H9 (cell line): ENCODE measurements at regions not wholly inside any gene's neighbourhood (a gene's known extent, or its start where the extent isn't known, plus 50 kb on each side); places are given as distances from the start of the nearest gene placed in this dataset.

ENCODE experiments used
- DNase-seq: peaks from one replicate; pipeline ENCODE4 v3.0.0-alpha.2; 2017
- H2AFZ ChIP-seq: one replicate; pipeline ENCODE4 v1.6.1; 2013; ENCODE audit warnings: mild to moderate bottlenecking, low read length, control low read depth, moderate library complexity
- H2AK5ac ChIP-seq: 2 replicates; pipeline ENCODE4 v1.6.1; 2013; ENCODE audit warnings: low read length, control low read depth, mixed read lengths; ENCODE audit not compliant: insufficient read length
- H2BK120ac ChIP-seq: one replicate; pipeline ENCODE4 v1.6.1; 2013; ENCODE audit warnings: low read depth, mild to moderate bottlenecking, low read length, control low read depth, inconsistent platforms; ENCODE audit not compliant: poor library complexity, severe bottlenecking
- H2BK12ac ChIP-seq: 2 replicates; pipeline ENCODE4 v1.6.1; 2013; ENCODE audit warnings: low read length, control low read depth, mixed read lengths, low read depth; ENCODE audit not compliant: insufficient read length
- H2BK15ac ChIP-seq: 2 replicates; pipeline ENCODE4 v1.6.1; 2013; ENCODE audit warnings: low read depth, low read length, control low read depth
- H2BK20ac ChIP-seq: one replicate; pipeline ENCODE4 v1.6.1; 2013; ENCODE audit warnings: low read depth, mild to moderate bottlenecking, low read length, control low read depth, inconsistent platforms; ENCODE audit not compliant: poor library complexity, severe bottlenecking
- H2BK5ac ChIP-seq: 2 replicates; pipeline ENCODE4 v1.6.1; 2013; ENCODE audit warnings: low read length, control low read depth, mixed read lengths; ENCODE audit not compliant: insufficient read length
- H3K14ac ChIP-seq: 2 replicates; pipeline ENCODE4 v1.6.1; 2013; ENCODE audit warnings: low read length, control low read depth; ENCODE audit not compliant: insufficient read depth
- H3K18ac ChIP-seq: 2 replicates; pipeline ENCODE4 v1.6.1; 2013; ENCODE audit warnings: low read depth, mild to moderate bottlenecking, mixed read lengths, low read length, control low read depth; ENCODE audit not compliant: insufficient read length
- H3K23ac ChIP-seq: 2 replicates; pipeline ENCODE4 v1.6.1; 2013; ENCODE audit warnings: low read length, control low read depth, mixed read lengths, low read depth; ENCODE audit not compliant: insufficient read length
- H3K23me2 ChIP-seq: 2 replicates; pipeline ENCODE4 v1.6.1; 2013; ENCODE audit warnings: low read depth, mild to moderate bottlenecking, mixed read lengths, low read length, control low read depth; ENCODE audit not compliant: insufficient read length, poor library complexity, severe bottlenecking
- H3K27ac ChIP-seq: 2 replicates; pipeline ENCODE4 v1.5.1; 2013; ENCODE audit warnings: low read length, control low read depth, mixed read lengths, low read depth; ENCODE audit not compliant: insufficient read length
- H3K27me3 ChIP-seq: 2 replicates; pipeline ENCODE4 v1.6.1; 2013; ENCODE audit warnings: low read length, control low read depth, inconsistent platforms; ENCODE audit not compliant: insufficient read depth
- H3K4ac ChIP-seq: 2 replicates; pipeline ENCODE4 v1.6.1; 2013; ENCODE audit warnings: low read depth, mild to moderate bottlenecking, control low read depth, inconsistent platforms, low read length, moderate library complexity
- H3K4me1 ChIP-seq: 2 replicates; pipeline ENCODE4 v1.6.1; 2013; ENCODE audit warnings: low read length, control low read depth, inconsistent platforms; ENCODE audit not compliant: insufficient read depth
- H3K4me2 ChIP-seq: 2 replicates; pipeline ENCODE4 v1.6.1; 2013; ENCODE audit warnings: low read length, control low read depth, mixed read lengths; ENCODE audit not compliant: insufficient read length, insufficient read depth
- H3K56ac ChIP-seq: 2 replicates; pipeline ENCODE4 v1.6.1; 2013; ENCODE audit warnings: low read depth, mild to moderate bottlenecking, mixed read lengths, low read length, control low read depth; ENCODE audit not compliant: insufficient read length
- H3K79me1 ChIP-seq: 2 replicates; pipeline ENCODE4 v1.6.1; 2013; ENCODE audit warnings: low read depth, mild to moderate bottlenecking, moderate library complexity, low read length, control low read depth, inconsistent platforms; ENCODE audit not compliant: insufficient read depth, poor library complexity, severe bottlenecking
- H3K79me2 ChIP-seq: 2 replicates; pipeline ENCODE4 v1.6.1; 2013; ENCODE audit warnings: low read length, control low read depth, inconsistent platforms; ENCODE audit not compliant: insufficient read depth
- H3K9ac ChIP-seq: 2 replicates; pipeline ENCODE4 v1.6.1; 2013; ENCODE audit warnings: low read length, control low read depth, mixed read lengths; ENCODE audit not compliant: insufficient read length; ENCODE audit errors: extremely low read depth
- H3K9me3 ChIP-seq: one replicate; pipeline ENCODE4 v1.6.1; 2013; ENCODE audit warnings: low read depth, low read length, inconsistent platforms; ENCODE audit not compliant: control insufficient read depth
- H3T11ph ChIP-seq: one replicate; pipeline ENCODE4 v1.6.1; 2013; ENCODE audit warnings: mild to moderate bottlenecking, low read length, control low read depth, inconsistent platforms
- H4K20me1 ChIP-seq: one replicate; pipeline ENCODE4 v1.6.1; 2013; ENCODE audit not compliant: control insufficient read depth, insufficient read length, insufficient read depth
- H4K5ac ChIP-seq: 2 replicates; pipeline ENCODE4 v1.6.1; 2013; ENCODE audit warnings: low read depth, mild to moderate bottlenecking, mixed read lengths, low read length, control low read depth; ENCODE audit not compliant: insufficient read length
- H4K8ac ChIP-seq: replicated peaks from 2 replicates; pipeline ENCODE4 v1.6.1; 2013; ENCODE audit warnings: low read length, control low read depth, mixed read lengths, low read depth; ENCODE audit not compliant: insufficient read length
- H4K91ac ChIP-seq: 2 replicates; pipeline ENCODE4 v1.6.1; 2013; ENCODE audit warnings: low read depth, mild to moderate bottlenecking, moderate library complexity, mixed read lengths, low read length, control low read depth; ENCODE audit not compliant: insufficient read length
- H3K27ac Mint-ChIP-seq, 3 experiments: 2 replicates in 2 of 3; 3 replicates in 1 of 3; pipeline ENCODE4 v1.8.0; 2020 to 2021; ENCODE audit warnings: mixed read lengths in 3 of 3, mild to moderate bottlenecking in 1 of 3, moderate library complexity in 1 of 3
- H3K27me3 Mint-ChIP-seq: 2 replicates; pipeline ENCODE4 v1.8.0; 2021; ENCODE audit warnings: low read depth, mild to moderate bottlenecking, moderate library complexity, mixed read lengths
- H3K36me3 Mint-ChIP-seq, 3 experiments: 2 replicates in 2 of 3; 3 replicates in 1 of 3; pipeline ENCODE4 v1.8.0; 2020 to 2021; ENCODE audit warnings: low read depth in 3 of 3, mixed read lengths in 3 of 3; ENCODE audit not compliant: insufficient read depth in 1 of 3
- H3K4me1 Mint-ChIP-seq, 2 experiments: 2 replicates each; pipeline ENCODE4 v1.8.0; 2020; ENCODE audit warnings: mixed read lengths in 2 of 2
- H3K4me3 Mint-ChIP-seq, 2 experiments: 2 replicates in 1 of 2; 3 replicates in 1 of 2; pipeline ENCODE4 v1.8.0; 2020 to 2021; ENCODE audit warnings: mild to moderate bottlenecking in 2 of 2, mixed read lengths in 2 of 2, moderate library complexity in 1 of 2
- H3K9me3 Mint-ChIP-seq, 2 experiments: 2 replicates in 1 of 2; 3 replicates in 1 of 2; pipeline ENCODE4 v1.8.0; 2020; ENCODE audit warnings: mild to moderate bottlenecking in 2 of 2, mixed read lengths in 2 of 2, moderate library complexity in 1 of 2
- WGBS: extraction: QIAGEN DNeasy Blood & Tissue Kit; methylation state at CpG from one replicate; pipeline ENCODE4 v1.1.7; 2013; ENCODE audit warnings: missing lambda C conversion rate, low lambda C conversion rate, mixed read lengths; ENCODE audit not compliant: insufficient read length; ENCODE audit errors: extremely low coverage; 5-methylcytosine and 5-hydroxymethylcytosine counted together
- TF ChIP-seq, protein P1 (sequence below): fragments of 200-600 bp; sonication (generic); conservative IDR thresholded peaks from 3 replicates; pipeline ENCODE4 v1.8.0; 2021; ENCODE audit warnings: antibody characterized with exemption, mild to moderate bottlenecking

DNA sequence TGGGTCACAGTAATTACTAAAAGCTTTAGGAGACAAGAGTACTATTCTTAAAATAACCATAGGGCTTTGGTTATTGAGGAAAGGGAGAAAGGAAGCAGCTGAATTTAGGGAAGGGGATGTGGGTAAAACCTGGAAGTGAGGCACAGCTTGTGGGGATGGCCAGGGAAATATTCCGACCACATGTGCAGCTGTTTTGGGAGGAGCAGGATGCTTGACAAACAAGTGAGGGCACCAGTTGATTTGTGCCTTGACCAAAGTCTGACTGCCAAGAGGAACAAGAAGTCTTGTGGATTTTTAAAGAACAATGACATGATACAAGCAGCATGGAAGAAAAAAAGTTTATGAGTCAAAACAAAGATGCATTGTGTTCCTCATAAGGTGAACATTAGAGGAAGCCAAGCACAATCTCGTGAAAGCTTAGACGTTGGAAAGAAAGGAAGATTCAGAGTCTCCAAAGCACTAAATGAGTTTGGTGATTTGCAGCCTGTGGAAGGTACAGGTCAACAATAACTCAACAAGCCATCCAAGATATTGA lies 108.5 kb upstream of the GPC6 start:
- H4K5ac ChIP-seq, result no peak overlapping the region
- H3K79me1 ChIP-seq, result no peaks in the 10 kb centered on the region
- H3K4me2 ChIP-seq, result no peak overlapping the region
- no CpG with 5 or more reads among the region's 3 CpGs for WGBS
- no peak overlapping the region for H3K56ac ChIP-seq
- H3K27ac ChIP-seq, result no peak overlapping the region
- no peak overlapping the region for H2BK5ac ChIP-seq
- no peaks in the 10 kb centered on the region for H3K27me3 Mint-ChIP-seq
- no peaks in the 10 kb centered on the region for H4K20me1 ChIP-seq
- H3K9me3 Mint-ChIP-seq, result peaks cover 5 to 10% of the 10 kb centered on the region in 2 experiments; a peak in 4 of 5 replicates
- H3K9me3 ChIP-seq, result no peaks in the 10 kb centered on the region
- H3K4me3 Mint-ChIP-seq, result no peak overlapping the region
- H2AK5ac ChIP-seq, result no peak overlapping the region
- no peaks in the 10 kb centered on the region for H3K79me2 ChIP-seq
- H4K91ac ChIP-seq, result no peak overlapping the region
- no peak overlapping the region for H3K23ac ChIP-seq
- no peak overlapping the region for H2BK120ac ChIP-seq
- no peak overlapping the region for H3K27ac Mint-ChIP-seq
- H2AFZ ChIP-seq, result no peak overlapping the region
- H2BK15ac ChIP-seq, result no peak overlapping the region
- no peaks in the 10 kb centered on the region for H3K27me3 ChIP-seq
- H3K14ac ChIP-seq, result no peak overlapping the region
- H3K9ac ChIP-seq, result no peak overlapping the region
- no peak overlapping the region for H2BK20ac ChIP-seq
- no peak overlapping the region for H3K18ac ChIP-seq
- H3K4me1 ChIP-seq, result no peaks in the 10 kb centered on the region
- no peaks in the 10 kb centered on the region for H3K23me2 ChIP-seq
- H3K4ac ChIP-seq, result no peak overlapping the region
- no peak overlapping the region for H3T11ph ChIP-seq
- TF ChIP-seq, protein P1, sequence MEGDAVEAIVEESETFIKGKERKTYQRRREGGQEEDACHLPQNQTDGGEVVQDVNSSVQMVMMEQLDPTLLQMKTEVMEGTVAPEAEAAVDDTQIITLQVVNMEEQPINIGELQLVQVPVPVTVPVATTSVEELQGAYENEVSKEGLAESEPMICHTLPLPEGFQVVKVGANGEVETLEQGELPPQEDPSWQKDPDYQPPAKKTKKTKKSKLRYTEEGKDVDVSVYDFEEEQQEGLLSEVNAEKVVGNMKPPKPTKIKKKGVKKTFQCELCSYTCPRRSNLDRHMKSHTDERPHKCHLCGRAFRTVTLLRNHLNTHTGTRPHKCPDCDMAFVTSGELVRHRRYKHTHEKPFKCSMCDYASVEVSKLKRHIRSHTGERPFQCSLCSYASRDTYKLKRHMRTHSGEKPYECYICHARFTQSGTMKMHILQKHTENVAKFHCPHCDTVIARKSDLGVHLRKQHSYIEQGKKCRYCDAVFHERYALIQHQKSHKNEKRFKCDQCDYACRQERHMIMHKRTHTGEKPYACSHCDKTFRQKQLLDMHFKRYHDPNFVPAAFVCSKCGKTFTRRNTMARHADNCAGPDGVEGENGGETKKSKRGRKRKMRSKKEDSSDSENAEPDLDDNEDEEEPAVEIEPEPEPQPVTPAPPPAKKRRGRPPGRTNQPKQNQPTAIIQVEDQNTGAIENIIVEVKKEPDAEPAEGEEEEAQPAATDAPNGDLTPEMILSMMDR, result no peak
- DNase-seq, result no peak
- no peak overlapping the region for H2BK12ac ChIP-seq
- H3K4me1 Mint-ChIP-seq, result no peaks in the 10 kb centered on the region; a peak in 1 of 4 replicates
- H3K36me3 Mint-ChIP-seq, result peaks cover 4 to 6% (median 5%) of the 10 kb centered on the region in 3 experiments; a peak in 4 of 7 replicates
- no peak overlapping the region for H4K8ac ChIP-seq
